HG02885 (cell line): ENCODE measurements at regions not wholly inside any gene's neighbourhood (a gene's known extent, or its start where the extent isn't known, plus 50 kb on each side); places are given as distances from the start of the nearest gene placed in this dataset.
A peak's percentile ranks its signal among the peaks of the same experiment; 100 is the strongest.
"Not testable (repeated sequence)": the region's sequence is repeated elsewhere in the genome, so short reads cannot be mapped to it uniquely, and the experiment has no call there.

Experiments used
- ATAC-seq: cut with Tn5 transposase; IDR thresholded peaks from one replicate; pipeline ENCODE4 v1.9.1; 2021; ENCODE audit warnings: mild to moderate bottlenecking; ENCODE audit not compliant: unreplicated experiment, poor library complexity

- ATAC-seq = no peak
Observed at GRCh38 chr12:46554460-46554859, 181.9 kb upstream of the SLC38A2 start.

GRCh38 chr12:46553911-46554310, 181.3 kb upstream of the SLC38A2 start:
- ATAC-seq = no peak

GRCh38 chr12:46553266-46553665, 180.7 kb upstream of the SLC38A2 start:
- ATAC-seq = no peak

- no peak for ATAC-seq
Observed at GRCh38 chr12:46550266-46550879, 177.8 kb upstream of the SLC38A2 start.

DNA sequence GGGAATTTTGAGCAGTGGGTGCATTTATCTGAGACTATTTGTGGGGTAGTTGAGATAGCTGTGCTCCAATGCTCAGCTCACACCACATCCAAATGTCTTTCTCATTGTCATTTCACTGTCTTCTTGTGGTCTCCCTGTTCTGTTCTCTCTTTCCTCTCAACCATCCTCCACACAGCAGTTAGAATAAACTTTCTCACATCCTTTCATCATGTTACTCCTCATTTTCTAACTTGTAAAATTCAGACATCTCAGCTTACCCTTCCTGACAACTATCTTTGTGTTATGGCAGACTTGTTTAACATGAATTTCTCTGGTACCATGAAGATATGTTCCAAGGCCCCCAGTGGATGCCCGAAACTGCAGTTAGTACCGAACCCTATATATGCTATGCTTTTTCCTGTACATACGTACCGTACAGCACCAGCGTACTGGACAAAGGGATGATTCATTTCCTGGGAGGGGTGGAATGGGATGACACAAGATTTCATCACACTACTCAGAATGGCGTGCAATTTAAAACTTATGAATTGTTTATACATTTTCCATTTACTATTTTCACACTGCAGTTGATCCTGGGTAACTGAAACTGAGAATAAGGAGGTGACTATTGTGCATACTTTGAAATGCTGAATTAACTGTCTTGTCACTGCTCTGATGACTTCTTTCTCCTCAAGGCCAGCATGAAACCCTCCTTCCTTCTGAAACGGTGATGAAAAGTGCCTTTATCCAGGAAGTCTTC, 177.1 kb upstream of the SLC38A2 start:
- ATAC-seq = no peak

GRCh38 chr12:46548605-46549071, 176.1 kb upstream of the SLC38A2 start:
- no peak for ATAC-seq

GRCh38 chr12:46547421-46548354, 175.1 kb upstream of the SLC38A2 start:
- no peak for ATAC-seq

DNA sequence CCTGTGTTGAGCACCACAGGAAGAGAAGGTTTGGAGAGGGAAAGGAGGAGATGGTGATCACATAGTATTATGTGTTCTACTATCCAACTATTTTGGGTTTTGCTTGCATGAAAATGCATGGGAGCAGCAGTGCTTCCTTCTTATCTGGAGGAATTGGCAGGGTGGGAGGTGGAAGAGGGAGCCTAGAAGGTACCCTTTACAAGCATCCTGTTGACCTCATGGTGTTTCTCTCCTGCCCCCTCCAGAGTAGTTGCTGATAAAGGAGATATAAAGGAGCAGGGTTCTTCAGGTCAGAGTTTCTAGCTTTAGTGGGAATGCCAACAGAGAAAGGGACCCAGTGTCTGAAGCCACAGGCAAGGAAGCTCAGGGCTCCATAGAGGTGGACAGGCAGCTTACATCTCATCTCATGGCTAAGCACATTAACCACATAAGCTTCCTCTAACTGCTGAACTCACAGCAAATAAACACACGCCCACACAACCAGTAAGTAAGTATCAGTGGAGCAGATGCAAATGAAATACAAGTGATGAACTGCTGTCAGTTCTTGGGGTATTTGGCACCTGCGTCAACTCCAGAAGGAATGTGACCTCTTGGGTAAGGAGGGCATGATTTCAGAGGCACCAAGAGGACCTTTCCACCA, 174.2 kb upstream of the SLC38A2 start:
- ATAC-seq = peak; percentile 99

- ATAC-seq = not testable (repeated sequence)
Observed at GRCh38 chr12:46543378-46543795, 170.8 kb upstream of the SLC38A2 start.

GRCh38 chr12:46538976-46539375, 166.4 kb upstream of the SLC38A2 start:
- no peak for ATAC-seq

- ATAC-seq = no peak
Observed at GRCh38 chr12:46537387-46537955, 164.9 kb upstream of the SLC38A2 start.

DNA sequence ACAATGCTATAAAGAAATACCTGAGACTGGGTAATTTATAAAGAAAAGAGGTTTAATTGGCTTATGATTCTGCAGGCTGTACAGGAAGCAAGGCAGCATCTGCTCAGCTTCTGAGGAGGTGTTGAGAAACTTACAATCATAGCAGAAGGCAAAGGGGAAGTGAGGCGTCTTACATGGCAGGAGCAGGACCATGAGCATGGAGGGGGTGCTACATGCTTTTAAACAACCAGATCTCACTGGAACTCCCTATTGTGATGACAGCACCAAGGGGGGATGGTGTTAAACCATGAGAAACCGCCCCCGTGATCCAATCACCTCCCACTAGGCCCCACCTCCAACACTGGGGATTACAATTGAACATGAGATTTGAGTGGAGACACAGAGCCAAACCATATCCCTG, 163.7 kb upstream of the SLC38A2 start:
- ATAC-seq = peak; percentile 84

DNA sequence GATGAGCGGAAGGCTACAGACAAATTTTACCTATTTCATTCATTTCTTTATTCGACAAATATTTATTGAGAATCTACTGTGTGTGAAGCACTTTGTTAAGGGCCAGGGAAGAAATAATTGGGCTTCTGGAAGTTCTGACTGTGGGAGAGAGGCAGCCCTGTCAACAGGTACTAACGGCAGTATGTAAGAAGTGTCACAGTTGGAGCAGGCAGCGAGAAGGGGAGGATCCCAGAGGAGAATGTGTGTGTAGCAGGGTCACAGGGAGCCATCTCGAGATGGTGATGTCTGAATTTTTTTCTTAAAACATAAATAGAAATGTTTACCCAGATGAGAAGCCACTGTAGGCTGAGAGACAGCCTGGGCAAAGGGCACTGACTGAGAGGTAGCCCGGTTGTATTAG, 163.3 kb upstream of the SLC38A2 start:
- no peak for ATAC-seq

DNA sequence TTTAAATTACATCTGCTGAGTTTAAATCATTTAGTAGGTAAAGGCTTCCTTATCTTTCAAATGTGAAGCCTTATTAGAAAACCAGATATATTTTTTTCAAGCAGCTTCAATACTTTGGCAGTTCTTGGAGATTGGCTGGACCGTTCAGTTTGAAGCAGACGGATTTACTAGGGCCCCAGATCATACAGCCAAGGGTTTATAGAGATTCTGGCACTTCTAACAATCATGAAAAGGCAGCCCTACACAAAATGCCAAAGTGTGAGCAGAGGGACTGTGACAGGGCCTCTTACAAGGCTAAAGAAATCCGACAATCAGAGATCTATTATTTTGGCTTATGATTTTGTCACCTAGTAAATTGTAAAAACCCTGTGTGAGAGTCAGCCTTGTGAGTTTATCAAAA, 162.8 kb upstream of the SLC38A2 start:
- no peak for ATAC-seq

GRCh38 chr12:46534327-46534840, 161.8 kb upstream of the SLC38A2 start:
- ATAC-seq = no peak

DNA sequence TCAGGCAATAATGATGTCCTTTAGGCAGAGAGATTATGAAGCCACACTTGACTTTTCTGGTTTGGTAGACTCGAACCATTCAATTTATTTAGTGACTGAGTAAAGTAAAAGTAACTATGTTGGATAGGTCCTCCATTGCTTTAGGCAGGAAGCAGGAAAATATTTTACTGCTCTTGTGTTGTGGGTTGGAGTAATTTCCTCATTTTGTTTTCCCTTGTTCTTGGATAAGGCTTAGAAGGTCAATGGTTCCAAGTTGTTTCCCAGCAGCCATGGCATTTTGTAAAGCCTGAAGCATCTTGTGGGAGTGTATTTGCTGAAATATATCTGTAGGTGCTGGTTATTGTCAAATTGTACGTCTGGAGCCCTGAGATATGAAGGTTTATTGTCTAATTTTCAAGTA, 161.2 kb upstream of the SLC38A2 start:
- ATAC-seq = no peak

- ATAC-seq = no peak
Observed at GRCh38 chr12:46531804-46532203, 159.2 kb upstream of the SLC38A2 start.

DNA sequence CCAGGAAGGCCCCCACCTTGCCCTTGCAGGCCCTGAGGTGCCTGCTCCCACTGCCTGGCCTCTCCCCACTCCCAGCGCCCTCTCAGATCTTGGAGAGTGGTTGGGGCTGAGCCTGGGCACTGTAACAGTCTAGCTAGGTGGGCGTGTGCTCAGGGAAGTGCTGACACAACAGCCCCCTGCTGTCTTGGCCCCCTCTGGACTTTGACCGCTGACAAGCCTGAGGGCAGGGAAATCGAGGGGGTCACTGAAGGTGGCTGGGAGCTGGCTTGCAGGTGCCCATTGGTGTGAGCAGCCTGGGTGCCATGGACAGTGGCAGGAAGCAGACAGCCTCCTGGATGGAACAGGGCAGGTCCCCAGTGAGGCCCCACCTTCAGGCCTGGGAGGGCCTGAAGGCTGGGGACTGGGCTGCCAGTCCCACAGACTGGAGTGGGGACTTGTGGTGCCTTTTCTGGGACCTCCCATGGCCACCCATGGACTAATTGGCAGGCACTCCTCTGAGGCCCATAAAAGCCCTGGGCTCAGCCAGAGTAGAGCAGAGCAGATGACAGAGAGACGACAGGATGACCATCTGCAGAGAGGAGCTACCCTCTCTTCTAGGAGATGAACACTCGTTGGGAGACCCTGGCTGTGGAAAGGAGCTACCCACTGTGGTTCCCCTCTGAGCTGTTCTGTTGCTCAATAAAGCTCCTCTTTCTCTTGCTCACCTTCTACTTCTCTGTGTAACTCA, 158.6 kb upstream of the SLC38A2 start:
- no peak for ATAC-seq

- no peak for ATAC-seq
Observed at GRCh38 chr12:46530373-46531056, 157.9 kb upstream of the SLC38A2 start.
